ENCODE measurements at regions not wholly inside any gene's neighbourhood (a gene's known extent, or its start where the extent isn't known, plus 50 kb on each side); places are given as distances from the start of the nearest gene placed in this dataset.
"Not testable (repeated sequence)": the region's sequence is repeated elsewhere in the genome, so short reads cannot be mapped to it uniquely, and the experiment has no call there.

DNA sequence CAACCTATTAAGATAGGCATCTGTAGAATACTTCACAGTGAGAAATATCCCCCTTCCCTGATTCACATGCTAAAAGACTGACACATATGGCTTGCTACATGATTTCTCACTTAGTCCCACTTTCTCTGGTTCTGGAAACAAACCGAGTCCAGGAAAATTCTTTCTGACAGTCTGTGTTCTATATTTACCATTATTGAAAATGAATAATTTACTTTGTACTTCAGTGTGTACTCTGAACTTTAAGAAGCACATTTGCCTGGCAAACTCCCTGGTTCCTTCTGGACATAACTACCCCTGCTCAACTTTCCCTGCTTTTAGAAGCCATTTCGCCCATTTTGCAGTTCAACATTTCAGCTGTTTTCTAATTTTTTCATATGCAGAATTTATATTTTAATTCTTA lies 53.6 kb downstream of the APCS start:
- TF ChIP-seq, protein P1, sequence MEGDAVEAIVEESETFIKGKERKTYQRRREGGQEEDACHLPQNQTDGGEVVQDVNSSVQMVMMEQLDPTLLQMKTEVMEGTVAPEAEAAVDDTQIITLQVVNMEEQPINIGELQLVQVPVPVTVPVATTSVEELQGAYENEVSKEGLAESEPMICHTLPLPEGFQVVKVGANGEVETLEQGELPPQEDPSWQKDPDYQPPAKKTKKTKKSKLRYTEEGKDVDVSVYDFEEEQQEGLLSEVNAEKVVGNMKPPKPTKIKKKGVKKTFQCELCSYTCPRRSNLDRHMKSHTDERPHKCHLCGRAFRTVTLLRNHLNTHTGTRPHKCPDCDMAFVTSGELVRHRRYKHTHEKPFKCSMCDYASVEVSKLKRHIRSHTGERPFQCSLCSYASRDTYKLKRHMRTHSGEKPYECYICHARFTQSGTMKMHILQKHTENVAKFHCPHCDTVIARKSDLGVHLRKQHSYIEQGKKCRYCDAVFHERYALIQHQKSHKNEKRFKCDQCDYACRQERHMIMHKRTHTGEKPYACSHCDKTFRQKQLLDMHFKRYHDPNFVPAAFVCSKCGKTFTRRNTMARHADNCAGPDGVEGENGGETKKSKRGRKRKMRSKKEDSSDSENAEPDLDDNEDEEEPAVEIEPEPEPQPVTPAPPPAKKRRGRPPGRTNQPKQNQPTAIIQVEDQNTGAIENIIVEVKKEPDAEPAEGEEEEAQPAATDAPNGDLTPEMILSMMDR (IDR thresholded peaks at IDR 0.05; ENCODE audit: low read depth, low read length, missing control alignments): no peak
- Histone ChIP-seq H3K36me3 (replicated peaks) (no peaks in the 10 kb centered on the region), H3K27ac (no peak overlapping the region), H3K27me3 (replicated peaks) (no peaks in the 10 kb centered on the region), H3K4me3 (ENCODE audit: low read depth, low read length) (no peak overlapping the region)
- in situ Hi-C loops (cut with HindIII; ENCODE audit: low pct_ligation_motif_present, low sequenced_read_pairs): no loop called here
- DNase-seq: no peak

DNA sequence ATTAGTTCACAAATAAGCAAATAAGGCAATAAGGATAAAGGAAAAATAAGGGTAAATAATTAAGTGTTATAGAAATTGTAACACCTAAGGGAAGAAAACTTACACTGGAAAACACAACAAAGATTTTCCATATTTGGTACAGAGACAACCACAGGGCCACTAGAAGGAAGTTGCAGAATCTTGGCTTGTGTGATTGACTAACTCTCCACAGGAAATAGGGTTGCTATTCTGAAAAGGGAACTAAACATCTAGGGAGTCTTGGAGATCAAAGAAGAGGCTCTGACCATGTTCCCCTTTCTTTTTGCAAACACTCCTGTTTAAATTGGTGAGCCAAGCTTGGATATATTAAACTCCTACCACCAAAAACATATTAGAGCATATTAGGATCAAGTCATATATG lies 59.1 kb downstream of the APCS start:
- DNase-seq: no peak
- in situ Hi-C loops (cut with HindIII; ENCODE audit: low pct_ligation_motif_present, low sequenced_read_pairs): no loop called here
- no peak overlapping the region for H3K4me3 ChIP-seq (ENCODE audit: low read depth, low read length)
- TF ChIP-seq, protein P1 (IDR thresholded peaks at IDR 0.05; ENCODE audit: low read depth, low read length, missing control alignments): no peak
- H3K36me3 ChIP-seq (replicated peaks): no peaks in the 10 kb centered on the region
- no peak overlapping the region for H3K27ac ChIP-seq
- no peaks in the 10 kb centered on the region for H3K27me3 ChIP-seq (replicated peaks)

DNA sequence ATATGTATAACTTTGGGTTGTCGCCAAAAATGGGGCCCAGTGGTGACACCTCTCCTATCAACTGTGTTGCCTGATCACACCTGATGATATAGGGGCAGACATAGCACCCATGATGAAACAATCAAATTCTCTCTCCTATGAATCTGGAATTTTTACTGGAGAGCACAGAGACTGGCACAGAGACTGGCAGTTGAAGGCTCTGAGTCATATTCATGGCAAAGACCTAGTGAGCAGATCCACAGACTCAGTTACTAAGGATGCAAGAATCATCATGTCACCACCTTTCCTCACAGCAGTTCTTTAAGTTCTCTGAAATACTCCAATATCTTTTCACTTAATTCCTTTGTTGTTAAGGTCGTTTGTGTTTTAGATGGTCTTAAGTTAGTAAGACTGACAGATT lies 60.0 kb downstream of the APCS start:
- TF ChIP-seq, protein P1 (IDR thresholded peaks at IDR 0.05; ENCODE audit: low read depth, low read length, missing control alignments): no peak
- in situ Hi-C loops (cut with HindIII; ENCODE audit: low pct_ligation_motif_present, low sequenced_read_pairs): no loop called here
- no peaks in the 10 kb centered on the region for H3K27me3 ChIP-seq (replicated peaks)
- no peak overlapping the region for H3K27ac ChIP-seq
- H3K36me3 ChIP-seq (replicated peaks): no peaks in the 10 kb centered on the region
- DNase-seq: no peak
- no peak overlapping the region for H3K4me3 ChIP-seq (ENCODE audit: low read depth, low read length)

DNA sequence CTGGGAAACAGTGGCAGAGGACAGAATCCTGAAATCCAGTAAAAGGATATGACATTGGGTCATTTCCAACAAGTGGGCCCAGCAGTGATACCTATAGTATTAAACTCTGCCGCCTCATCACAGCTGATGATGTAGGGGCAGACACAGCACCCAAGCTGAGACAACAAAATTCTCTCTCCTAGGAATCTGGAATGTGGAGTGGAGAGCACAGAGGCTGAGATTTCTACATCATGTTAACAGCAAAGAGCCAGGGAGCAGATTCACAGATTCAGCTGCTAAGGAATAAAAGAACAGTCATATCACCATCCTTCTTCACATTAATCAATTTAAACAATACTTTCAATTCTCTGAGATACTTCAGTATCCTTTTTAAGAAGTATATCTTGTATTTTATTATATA lies 61.9 kb downstream of the CRP start:
- no peaks in the 10 kb centered on the region for H3K27me3 ChIP-seq (replicated peaks)
- in situ Hi-C loops (cut with HindIII; ENCODE audit: low pct_ligation_motif_present, low sequenced_read_pairs): no loop called here
- no peak overlapping the region for H3K27ac ChIP-seq
- H3K36me3 ChIP-seq (replicated peaks): no peaks in the 10 kb centered on the region
- no peak overlapping the region for H3K4me3 ChIP-seq (ENCODE audit: low read depth, low read length)
- DNase-seq: no peak
- TF ChIP-seq, protein P1 (IDR thresholded peaks at IDR 0.05; ENCODE audit: low read depth, low read length, missing control alignments): no peak

DNA sequence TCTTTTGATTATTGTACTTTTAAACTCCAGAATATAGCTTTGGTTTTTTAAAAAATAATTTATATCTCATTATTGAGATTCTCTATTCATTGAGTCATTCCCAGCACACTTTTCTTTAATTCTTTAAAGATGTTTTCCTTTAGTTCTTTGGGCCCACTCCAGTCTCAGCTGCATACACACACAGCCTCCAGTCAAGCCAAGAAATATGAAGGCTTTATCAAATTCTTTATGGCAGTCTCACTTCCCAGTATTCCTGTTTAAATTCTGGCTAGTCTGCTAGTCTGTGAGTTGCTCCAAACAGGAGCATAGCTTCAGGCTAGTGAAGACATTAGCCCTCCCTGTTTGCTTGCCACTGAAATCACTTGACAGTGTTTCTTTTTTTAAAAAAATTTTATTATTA lies 61.2 kb downstream of the CRP start:
- no peaks in the 10 kb centered on the region for H3K27me3 ChIP-seq (replicated peaks)
- TF ChIP-seq, protein P1 (IDR thresholded peaks at IDR 0.05; ENCODE audit: low read depth, low read length, missing control alignments): no peak
- H3K4me3 ChIP-seq (ENCODE audit: low read depth, low read length): no peak overlapping the region
- H3K27ac ChIP-seq: no peak overlapping the region
- in situ Hi-C loops (cut with HindIII; ENCODE audit: low pct_ligation_motif_present, low sequenced_read_pairs): no loop called here
- DNase-seq: peak; percentile 4
- H3K36me3 ChIP-seq (replicated peaks): no peaks in the 10 kb centered on the region

DNA sequence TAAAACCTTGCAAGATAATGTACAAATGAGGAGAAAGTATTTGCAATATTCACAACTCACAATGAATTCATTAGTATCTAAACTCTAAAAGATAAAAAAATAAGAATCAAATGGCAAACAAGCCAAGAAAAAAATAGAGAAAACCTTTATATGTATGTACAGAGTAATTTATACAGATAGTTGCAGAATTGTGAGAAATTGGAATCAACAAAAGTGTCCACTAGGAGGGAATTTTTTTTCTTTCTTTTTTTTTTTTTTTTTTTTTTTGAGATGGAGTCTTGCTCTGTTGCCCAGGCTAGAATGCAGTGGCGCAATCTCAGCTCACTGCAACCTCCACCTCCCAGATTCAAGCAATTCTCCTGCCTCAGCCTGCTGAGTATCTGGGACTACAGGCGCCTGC lies 56.9 kb downstream of the CRP start:
- H3K36me3 ChIP-seq (replicated peaks); H3K27me3 ChIP-seq (replicated peaks); DNase-seq; H3K4me3 ChIP-seq (ENCODE audit: low read depth, low read length); in situ Hi-C loops (cut with HindIII; ENCODE audit: low pct_ligation_motif_present, low sequenced_read_pairs); H3K27ac ChIP-seq: not testable (repeated sequence)

Measured in brain microvascular endothelial cell (primary cell).